Mesodermal cell (in vitro differentiated cells): ENCODE measurements at regions not wholly inside any gene's neighbourhood (a gene's known extent, or its start where the extent isn't known, plus 50 kb on each side); places are given as distances from the start of the nearest gene placed in this dataset.

Experiments used
- H3K27ac ChIP-seq: 2 replicates; pipeline ENCODE4 v1.7.0; 2013; ENCODE audit warnings: mild to moderate bottlenecking, low read depth, low read length, moderate library complexity; ENCODE audit not compliant: severe bottlenecking
- H3K36me3 ChIP-seq: 2 replicates; pipeline ENCODE4 v1.7.1; 2013; ENCODE audit warnings: mild to moderate bottlenecking, low read length, moderate library complexity; ENCODE audit not compliant: control insufficient read depth, insufficient read depth
- H3K4me1 ChIP-seq: one replicate; pipeline ENCODE4 v1.7.1; 2013; ENCODE audit warnings: mild to moderate bottlenecking, low read length; ENCODE audit not compliant: insufficient read depth, control insufficient read depth, poor library complexity, severe bottlenecking
- H3K4me3 ChIP-seq: 2 replicates; pipeline ENCODE4 v1.7.0; 2013; ENCODE audit warnings: low read length, control low read depth, mild to moderate bottlenecking; ENCODE audit not compliant: insufficient read depth, poor library complexity, severe bottlenecking; ENCODE audit errors: extremely low read depth
- H3K9me3 ChIP-seq: 2 replicates; pipeline ENCODE4 v1.7.1; 2013; ENCODE audit warnings: mild to moderate bottlenecking, low read length, moderate library complexity; ENCODE audit not compliant: control insufficient read depth
- WGBS, 2 experiments: methylation state at CpG; one replicate each; pipeline ENCODE4 v1.1.5; 2013; ENCODE audit warnings: missing lambda C conversion rate in 2 of 2; ENCODE audit not compliant: insufficient coverage in 2 of 2; 5-methylcytosine and 5-hydroxymethylcytosine counted together

DNA sequence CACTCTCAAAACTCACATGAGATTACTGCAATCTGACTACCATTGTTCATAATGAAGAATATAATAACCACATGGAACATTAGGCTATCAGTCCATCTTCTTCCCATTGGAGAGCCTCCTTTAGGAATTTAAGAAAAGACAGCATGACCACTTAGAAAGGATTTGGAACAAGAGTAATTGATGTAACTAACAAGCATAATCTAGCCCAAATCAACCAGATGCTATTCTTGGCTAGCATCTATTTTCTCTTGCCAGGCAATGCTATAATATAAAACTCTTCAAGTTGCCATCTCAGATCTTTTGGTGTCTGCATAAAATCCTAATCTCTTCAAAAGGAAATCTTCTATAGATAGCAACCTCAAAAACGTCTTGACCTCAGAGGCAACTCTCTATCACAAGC lies 152.0 kb upstream of the REG3G start:
- Histone ChIP-seq H3K4me3 (no peak overlapping the region), H3K27ac (no peak overlapping the region), H3K4me1 (no peaks in the 10 kb centered on the region), H3K9me3 (no peaks in the 10 kb centered on the region), H3K36me3 (no peaks in the 10 kb centered on the region)
- no CpG with 5 or more reads among the region's 1 CpG for WGBS, 2 experiments

DNA sequence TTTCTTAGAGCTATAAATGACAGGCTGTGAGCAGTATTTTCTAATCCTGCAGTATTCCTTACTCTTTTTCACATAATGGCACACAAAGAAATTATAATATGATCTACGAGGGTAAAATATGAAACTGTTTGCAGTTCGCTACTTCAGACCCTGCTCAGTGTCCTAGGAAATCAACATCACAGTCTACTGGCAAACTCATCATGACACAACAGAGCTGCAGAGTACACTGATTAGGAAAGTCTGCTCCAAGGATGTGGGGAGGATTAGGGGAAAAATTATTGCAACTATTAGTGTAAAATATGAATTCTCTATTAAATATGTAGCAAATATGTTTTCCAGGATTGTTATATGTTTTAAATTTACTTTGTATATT lies 149.2 kb upstream of the REG3G start:
- no peaks in the 10 kb centered on the region for H3K36me3 ChIP-seq
- H3K27ac ChIP-seq, result no peak overlapping the region
- H3K4me1 ChIP-seq, result no peaks in the 10 kb centered on the region
- H3K9me3 ChIP-seq, result no peaks in the 10 kb centered on the region
- no peak overlapping the region for H3K4me3 ChIP-seq
- 100% methylated on average over 2 of the region's 2 CpGs; no CpG with 5 or more reads in 1 of the 2 experiments for WGBS, 2 experiments

- Histone ChIP-seq H3K4me3 (no peak overlapping the region), H3K9me3 (no peaks in the 10 kb centered on the region), H3K4me1 (no peaks in the 10 kb centered on the region), H3K36me3 (no peaks in the 10 kb centered on the region), H3K27ac (no peak overlapping the region)
- no CpG with 5 or more reads among the region's 1 CpG for WGBS, 2 experiments
These were observed 138.1 kb upstream of the REG3G start for GRCh38 chr2:78887446-78887845.

GRCh38 chr2:78890935-78891334 lies 134.6 kb upstream of the REG3G start:
- Histone ChIP-seq H3K9me3 (no peaks in the 10 kb centered on the region), H3K4me1 (no peaks in the 10 kb centered on the region), H3K4me3 (no peak overlapping the region), H3K36me3 (no peaks in the 10 kb centered on the region), H3K27ac (no peak overlapping the region)
- 71 to 85% methylated on average over 1 to 2 of the region's 2 CpGs for WGBS, 2 experiments

GRCh38 chr2:78892295-78892694 lies 133.2 kb upstream of the REG3G start:
- no peaks in the 10 kb centered on the region for H3K9me3 ChIP-seq
- no peaks in the 10 kb centered on the region for H3K36me3 ChIP-seq
- WGBS, 2 experiments, result 92% methylated on average over 2 of the region's 3 CpGs; no CpG with 5 or more reads in 1 of the 2 experiments
- H3K4me1 ChIP-seq, result no peaks in the 10 kb centered on the region
- H3K27ac ChIP-seq, result no peak overlapping the region
- H3K4me3 ChIP-seq, result no peak overlapping the region

- no CpG with 5 or more reads among the region's 1 CpG for WGBS, 2 experiments
- Histone ChIP-seq H3K9me3 (no peaks in the 10 kb centered on the region), H3K27ac (no peak overlapping the region), H3K36me3 (no peaks in the 10 kb centered on the region), H3K4me1 (no peaks in the 10 kb centered on the region), H3K4me3 (no peak overlapping the region)
These were observed 130.5 kb upstream of the REG3G start for GRCh38 chr2:78895022-78895421.

GRCh38 chr2:78896536-78896935 lies 129.0 kb upstream of the REG3G start:
- 79 to 94% methylated on average over 3 of the region's 3 CpGs for WGBS, 2 experiments
- Histone ChIP-seq H3K27ac (no peak overlapping the region), H3K4me3 (no peak overlapping the region), H3K9me3 (no peaks in the 10 kb centered on the region), H3K36me3 (no peaks in the 10 kb centered on the region), H3K4me1 (no peaks in the 10 kb centered on the region)

- Histone ChIP-seq H3K9me3 (no peaks in the 10 kb centered on the region), H3K4me1 (no peaks in the 10 kb centered on the region), H3K27ac (no peak overlapping the region), H3K4me3 (no peak overlapping the region), H3K36me3 (no peaks in the 10 kb centered on the region)
- no CpG with 5 or more reads among the region's 1 CpG for WGBS, 2 experiments
These were observed 118.4 kb upstream of the REG3G start for GRCh38 chr2:78907089-78907488.

GRCh38 chr2:78908973-78909372 lies 116.5 kb upstream of the REG3G start:
- 92% methylated on average over 2 of the region's 4 CpGs; no CpG with 5 or more reads in 1 of the 2 experiments for WGBS, 2 experiments
- Histone ChIP-seq H3K27ac (no peak overlapping the region), H3K36me3 (no peaks in the 10 kb centered on the region), H3K9me3 (no peaks in the 10 kb centered on the region), H3K4me1 (no peaks in the 10 kb centered on the region), H3K4me3 (no peak overlapping the region)

- WGBS, 2 experiments, result 73 to 83% methylated on average over 3 of the region's 3 CpGs
- no peak overlapping the region for H3K4me3 ChIP-seq
- H3K27ac ChIP-seq, result no peak overlapping the region
- no peaks in the 10 kb centered on the region for H3K36me3 ChIP-seq
- H3K4me1 ChIP-seq, result no peaks in the 10 kb centered on the region
- no peaks in the 10 kb centered on the region for H3K9me3 ChIP-seq
These were observed 115.1 kb upstream of the REG3G start for GRCh38 chr2:78910376-78910775.

DNA sequence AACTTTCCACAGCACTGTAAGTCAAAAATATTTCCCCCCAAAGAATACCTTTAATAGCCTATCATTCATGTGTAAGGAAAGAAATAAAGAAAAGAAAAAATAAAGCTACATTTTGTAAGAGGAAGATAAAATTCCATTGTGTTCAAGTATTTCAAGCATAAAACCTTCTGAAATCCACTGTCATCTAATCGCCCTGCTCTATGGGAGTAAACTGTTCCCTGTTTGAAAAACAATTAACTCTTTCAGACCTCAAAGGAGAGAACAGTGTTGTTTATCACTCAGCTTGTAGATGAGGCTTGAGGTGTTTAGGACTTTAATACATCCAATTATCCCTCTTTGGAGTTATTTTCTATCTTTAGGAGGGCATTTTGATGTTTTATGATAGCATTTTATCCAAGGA lies 112.2 kb upstream of the REG3G start:
- H3K4me3 ChIP-seq, result no peak overlapping the region
- no peaks in the 10 kb centered on the region for H3K36me3 ChIP-seq
- no peaks in the 10 kb centered on the region for H3K4me1 ChIP-seq
- no peaks in the 10 kb centered on the region for H3K9me3 ChIP-seq
- no peak overlapping the region for H3K27ac ChIP-seq
- WGBS, 2 experiments, result 0% methylated on average over 1 of the region's 1 CpG; no CpG with 5 or more reads in 1 of the 2 experiments
